ENCODE measurements at regions not wholly inside any gene's neighbourhood (a gene's known extent, or its start where the extent isn't known, plus 50 kb on each side); places are given as distances from the start of the nearest gene placed in this dataset.
"Not testable (repeated sequence)": the region's sequence is repeated elsewhere in the genome, so short reads cannot be mapped to it uniquely, and the experiment has no call there.

- FAIRE-seq; DNase-seq (ENCODE audit: insufficient read length, low spot score): not testable (repeated sequence)
These were observed 202.9 kb downstream of the SPANXN4 start for GRCh38 chrX:143228600-143228999.

GRCh38 chrX:143206966-143207365 is 181.2 kb downstream of the SPANXN4 start:
- FAIRE-seq (no peak), DNase-seq (ENCODE audit: insufficient read length, low spot score) (no peak)

- DNase-seq (ENCODE audit: insufficient read length, low spot score) (no peak), FAIRE-seq (no peak)
These were observed 146.0 kb downstream of the SPANXN4 start for GRCh38 chrX:143171703-143172102.

- DNase-seq (ENCODE audit: insufficient read length, low spot score) (no peak), FAIRE-seq (no peak)
These were observed 140.1 kb downstream of the SPANXN4 start for GRCh38 chrX:143165778-143166177.

GRCh38 chrX:143139681-143140080 is 114.0 kb downstream of the SPANXN4 start:
- FAIRE-seq (no peak), DNase-seq (ENCODE audit: insufficient read length, low spot score) (no peak)

- DNase-seq (ENCODE audit: insufficient read length, low spot score) (no peak), FAIRE-seq (peak; percentile 66)
These were observed 95.7 kb downstream of the SPANXN4 start for GRCh38 chrX:143121477-143121876.

- FAIRE-seq: no peak
These were observed 89.7 kb downstream of the SPANXN4 start for GRCh38 chrX:143115466-143115865.

GRCh38 chrX:143095816-143096215 is 70.1 kb downstream of the SPANXN4 start:
- FAIRE-seq (no peak), DNase-seq (ENCODE audit: insufficient read length, low spot score) (no peak)

More at GRCh38 chrX:143115466-143115865, 89.7 kb downstream of the SPANXN4 start:
- no peak for DNase-seq (ENCODE audit: insufficient read length, low spot score)

- no peak for FAIRE-seq
- no peak for DNase-seq (ENCODE audit: insufficient read length, low spot score)
These were observed 69.6 kb downstream of the SPANXN4 start for GRCh38 chrX:143095321-143095720.

GRCh38 chrX:143094417-143095023 is 68.8 kb downstream of the SPANXN4 start:
- no peak for FAIRE-seq
- DNase-seq (ENCODE audit: insufficient read length, low spot score): no peak

Data from GM19239 (cell line).